ENCODE measurements at regions not wholly inside any gene's neighbourhood (a gene's known extent, or its start where the extent isn't known, plus 50 kb on each side); places are given as distances from the start of the nearest gene placed in this dataset.
"Not testable (repeated sequence)": the region's sequence is repeated elsewhere in the genome, so short reads cannot be mapped to it uniquely, and the experiment has no call there.

DNA sequence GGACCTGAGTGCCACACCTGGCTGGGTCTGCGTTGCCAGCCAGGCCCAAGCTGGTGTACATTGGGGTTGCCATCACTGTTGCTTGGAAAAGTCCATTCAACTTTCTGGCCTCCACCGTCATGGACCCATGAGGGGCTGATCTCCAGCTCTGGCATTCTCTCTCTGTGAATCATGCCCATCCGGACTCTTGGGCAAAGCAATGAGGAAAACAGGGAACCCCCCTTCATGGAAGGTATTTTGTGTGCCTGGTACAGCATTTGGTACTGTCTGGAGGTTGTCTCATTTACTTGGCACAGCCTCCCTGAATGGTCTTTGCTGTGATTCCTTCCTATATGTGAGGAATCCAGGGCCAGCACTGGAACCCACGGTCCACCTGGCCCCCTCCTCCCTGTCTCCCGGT lies 99.4 kb downstream of the FOXD2 start:
- DNase-seq = no peak
- H3K27me3 ChIP-seq (replicated peaks; ENCODE audit: control insufficient read depth, insufficient read depth, low read length, poor library complexity, severe bottlenecking) = peaks cover 12% of the 10 kb centered on the region
- H3K4me1 ChIP-seq (ENCODE audit: control insufficient read depth, insufficient read depth, low read length, poor library complexity, severe bottlenecking) = no peaks in the 10 kb centered on the region

DNA sequence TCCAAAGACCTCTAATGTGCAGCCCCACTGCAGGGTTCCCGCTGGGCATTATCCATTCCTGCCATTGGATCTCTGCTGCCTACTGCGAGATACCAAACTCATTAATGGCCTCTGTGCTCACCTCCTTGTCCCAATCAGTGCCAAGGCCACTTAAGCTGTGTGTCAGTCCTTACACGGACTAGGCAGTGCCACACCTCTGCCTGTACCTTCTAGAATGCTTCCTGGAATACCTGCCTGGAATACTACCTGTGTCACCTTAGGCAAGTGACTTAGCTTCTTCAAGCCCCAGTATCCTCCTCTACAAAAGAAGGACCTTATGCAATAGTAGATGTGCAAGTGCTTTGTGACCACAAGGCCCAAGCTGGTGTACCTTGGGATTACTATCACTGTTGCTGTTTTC lies 100.1 kb downstream of the FOXD2 start:
- H3K4me1 ChIP-seq (ENCODE audit: control insufficient read depth, insufficient read depth, low read length, poor library complexity, severe bottlenecking) = no peaks in the 10 kb centered on the region
- no peak for DNase-seq
- H3K27ac ChIP-seq (ENCODE audit: insufficient read depth, low read length, poor library complexity, severe bottlenecking) = no peak overlapping the region
- no peaks in the 10 kb centered on the region for H3K36me3 ChIP-seq (ENCODE audit: control insufficient read depth, insufficient read depth, low read length)
- no peak overlapping the region for H3K4me3 ChIP-seq (ENCODE audit: insufficient read depth, low read depth, low read length, poor library complexity, severe bottlenecking)
- no peaks in the 10 kb centered on the region for H3K9me3 ChIP-seq (ENCODE audit: control insufficient read depth, low read length)
- H3K27me3 ChIP-seq (replicated peaks; ENCODE audit: control insufficient read depth, insufficient read depth, low read length, poor library complexity, severe bottlenecking) = peaks cover 12% of the 10 kb centered on the region

More for the DNA sequence above, 99.4 kb downstream of the FOXD2 start:
- Histone ChIP-seq H3K36me3 (ENCODE audit: control insufficient read depth, insufficient read depth, low read length) (no peaks in the 10 kb centered on the region), H3K27ac (ENCODE audit: insufficient read depth, low read length, poor library complexity, severe bottlenecking) (no peak overlapping the region), H3K4me3 (ENCODE audit: insufficient read depth, low read depth, low read length, poor library complexity, severe bottlenecking) (no peak overlapping the region), H3K9me3 (ENCODE audit: control insufficient read depth, low read length) (no peaks in the 10 kb centered on the region)

DNA sequence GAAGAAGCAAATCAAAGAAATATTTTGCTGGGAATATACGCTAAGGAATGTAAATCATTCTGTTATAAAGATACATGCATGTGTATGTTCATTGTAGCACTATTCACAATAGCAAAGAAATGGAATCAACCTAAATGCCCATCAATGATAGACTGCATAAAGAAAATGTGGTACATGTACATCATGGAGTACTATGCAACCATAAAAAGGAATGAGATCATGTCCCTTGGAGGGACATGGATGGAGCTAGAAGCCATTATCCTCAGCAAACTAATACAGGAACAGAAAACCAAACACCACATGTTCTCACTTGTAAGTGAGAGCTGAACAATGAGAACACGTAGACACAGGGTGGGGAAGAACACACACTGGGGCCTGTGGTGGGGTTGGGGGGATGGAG lies 100.7 kb downstream of the FOXD2 start:
- not testable (repeated sequence) for H3K4me3 ChIP-seq (ENCODE audit: insufficient read depth, low read depth, low read length, poor library complexity, severe bottlenecking); H3K27me3 ChIP-seq (replicated peaks; ENCODE audit: control insufficient read depth, insufficient read depth, low read length, poor library complexity, severe bottlenecking); H3K4me1 ChIP-seq (ENCODE audit: control insufficient read depth, insufficient read depth, low read length, poor library complexity, severe bottlenecking)

DNA sequence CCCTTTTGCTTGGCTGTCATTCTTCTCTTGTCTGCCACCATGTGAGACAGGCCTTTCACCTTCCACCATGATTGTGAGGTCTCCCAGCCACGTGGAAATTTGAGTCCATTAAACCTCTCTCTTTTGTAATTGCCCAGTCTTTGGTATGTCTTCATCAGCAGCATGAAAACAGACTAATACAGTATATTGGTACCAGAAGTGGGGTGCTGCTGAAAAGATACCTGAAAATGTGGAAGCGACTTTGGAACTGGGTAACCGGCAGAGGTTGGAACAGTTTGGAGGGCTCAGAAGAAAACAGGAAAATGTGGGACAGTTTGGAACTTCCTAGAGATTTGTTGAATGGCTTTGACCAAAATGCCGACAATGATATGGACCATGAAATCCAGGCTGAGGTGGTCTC lies 103.9 kb downstream of the FOXD2 start:
- H3K27me3 ChIP-seq (replicated peaks; ENCODE audit: control insufficient read depth, insufficient read depth, low read length, poor library complexity, severe bottlenecking); H3K4me1 ChIP-seq (ENCODE audit: control insufficient read depth, insufficient read depth, low read length, poor library complexity, severe bottlenecking); H3K4me3 ChIP-seq (ENCODE audit: insufficient read depth, low read depth, low read length, poor library complexity, severe bottlenecking); H3K9me3 ChIP-seq (ENCODE audit: control insufficient read depth, low read length); DNase-seq; H3K27ac ChIP-seq (ENCODE audit: insufficient read depth, low read length, poor library complexity, severe bottlenecking); H3K36me3 ChIP-seq (ENCODE audit: control insufficient read depth, insufficient read depth, low read length): not testable (repeated sequence)

More for the DNA sequence above, 100.7 kb downstream of the FOXD2 start:
- not testable (repeated sequence) for H3K9me3 ChIP-seq (ENCODE audit: control insufficient read depth, low read length); H3K27ac ChIP-seq (ENCODE audit: insufficient read depth, low read length, poor library complexity, severe bottlenecking); H3K36me3 ChIP-seq (ENCODE audit: control insufficient read depth, insufficient read depth, low read length); DNase-seq

DNA sequence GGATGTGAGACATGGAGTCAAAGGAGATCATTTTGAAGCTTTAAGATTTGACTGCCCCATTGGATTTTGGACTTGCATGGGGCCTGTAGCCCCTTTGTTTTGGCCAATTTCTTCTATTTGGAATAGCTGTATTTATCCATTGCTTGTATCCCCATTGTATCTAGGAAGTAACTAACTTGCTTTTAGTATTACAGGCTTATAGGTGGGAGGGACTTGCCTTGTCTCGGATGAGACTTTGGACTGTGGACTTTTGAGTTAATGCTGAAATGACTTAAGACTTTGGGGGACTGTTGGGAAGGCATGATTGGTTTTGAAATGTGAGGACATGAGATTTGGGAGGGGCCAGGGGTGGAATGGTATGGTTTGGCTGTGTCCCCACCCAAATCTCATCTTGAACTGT lies 105.2 kb downstream of the FOXD2 start:
- H3K4me1 ChIP-seq (ENCODE audit: control insufficient read depth, insufficient read depth, low read length, poor library complexity, severe bottlenecking); H3K27me3 ChIP-seq (replicated peaks; ENCODE audit: control insufficient read depth, insufficient read depth, low read length, poor library complexity, severe bottlenecking); H3K36me3 ChIP-seq (ENCODE audit: control insufficient read depth, insufficient read depth, low read length); DNase-seq; H3K9me3 ChIP-seq (ENCODE audit: control insufficient read depth, low read length); H3K4me3 ChIP-seq (ENCODE audit: insufficient read depth, low read depth, low read length, poor library complexity, severe bottlenecking); H3K27ac ChIP-seq (ENCODE audit: insufficient read depth, low read length, poor library complexity, severe bottlenecking): not testable (repeated sequence)

DNA sequence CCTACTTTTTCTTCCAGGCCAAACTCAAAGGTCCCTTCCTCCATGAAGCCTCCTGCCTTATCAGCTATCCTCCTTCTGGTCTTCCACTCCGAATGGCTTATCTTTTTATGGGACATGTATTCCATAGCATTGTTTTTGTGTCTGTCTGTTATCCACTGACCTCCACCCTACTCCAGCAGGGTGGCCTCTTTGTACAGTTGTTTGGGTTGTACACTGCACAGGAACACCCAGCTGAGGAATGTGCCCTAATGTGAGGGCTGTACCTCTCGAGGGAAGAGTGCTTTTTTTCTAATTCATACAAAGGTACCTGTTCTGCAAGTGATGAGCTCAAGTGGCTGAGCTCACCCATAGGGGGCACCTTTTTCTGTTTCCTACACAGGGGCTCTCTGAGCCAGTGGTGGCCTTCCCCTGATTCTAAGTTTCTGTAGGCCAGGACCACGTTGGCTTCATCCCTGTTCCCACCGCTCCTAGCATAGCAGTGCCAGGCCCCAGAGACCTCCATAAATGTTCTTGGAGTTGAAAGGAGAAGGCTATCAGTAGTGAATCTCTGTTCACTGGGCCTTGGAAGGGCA lies 108.2 kb downstream of the FOXD2 start:
- H3K36me3 ChIP-seq (ENCODE audit: control insufficient read depth, insufficient read depth, low read length) = no peaks in the 10 kb centered on the region
- no peaks in the 10 kb centered on the region for H3K27me3 ChIP-seq (replicated peaks; ENCODE audit: control insufficient read depth, insufficient read depth, low read length, poor library complexity, severe bottlenecking)
- no peaks in the 10 kb centered on the region for H3K9me3 ChIP-seq (ENCODE audit: control insufficient read depth, low read length)
- no peaks in the 10 kb centered on the region for H3K4me1 ChIP-seq (ENCODE audit: control insufficient read depth, insufficient read depth, low read length, poor library complexity, severe bottlenecking)
- DNase-seq = no peak
- H3K4me3 ChIP-seq (ENCODE audit: insufficient read depth, low read depth, low read length, poor library complexity, severe bottlenecking) = no peak overlapping the region
- H3K27ac ChIP-seq (ENCODE audit: insufficient read depth, low read length, poor library complexity, severe bottlenecking) = no peak overlapping the region

DNA sequence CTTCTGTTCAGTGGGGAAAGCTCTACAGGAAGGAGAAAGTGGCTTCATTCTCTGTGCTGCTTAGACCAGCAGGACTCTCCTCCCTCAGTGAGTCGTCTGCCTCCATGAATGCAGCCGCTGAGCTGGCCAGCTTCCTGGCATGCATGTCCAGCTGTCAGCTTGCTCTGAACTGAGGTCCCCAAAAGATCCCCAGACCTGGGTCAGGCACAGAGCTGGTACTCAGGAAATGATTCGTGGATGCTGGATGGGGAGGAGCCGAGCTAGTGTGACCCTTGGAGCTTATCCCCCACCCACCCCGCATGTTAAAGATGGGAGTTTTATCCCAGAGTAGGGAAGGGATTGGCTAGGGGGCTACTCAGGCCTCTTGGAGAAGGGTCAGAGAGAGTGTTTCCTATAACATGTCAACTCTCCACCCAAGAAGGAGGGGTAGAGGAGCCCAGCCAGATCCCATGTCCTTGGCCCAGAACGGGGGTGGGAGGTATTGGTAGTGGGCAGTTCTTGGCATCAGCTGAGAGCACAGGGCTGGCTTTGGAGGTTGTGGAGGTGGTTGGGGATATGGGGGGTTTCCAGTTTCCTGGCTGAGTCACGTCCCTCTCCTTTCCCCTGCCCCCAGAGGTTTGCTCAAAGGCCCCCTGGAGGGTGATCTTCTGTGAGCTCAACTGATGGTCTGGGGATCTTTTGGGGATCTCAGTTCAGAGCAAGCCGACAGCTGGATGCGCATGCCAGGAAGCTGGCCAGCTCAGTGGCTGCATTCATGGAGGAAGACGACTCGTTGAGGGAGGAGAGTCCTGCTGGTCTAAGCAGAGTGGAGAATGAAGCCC lies 110.1 kb downstream of the FOXD2 start:
- H3K4me3 ChIP-seq (ENCODE audit: insufficient read depth, low read depth, low read length, poor library complexity, severe bottlenecking) = no peak overlapping the region
- H3K4me1 ChIP-seq (ENCODE audit: control insufficient read depth, insufficient read depth, low read length, poor library complexity, severe bottlenecking) = no peaks in the 10 kb centered on the region
- DNase-seq = no peak
- H3K36me3 ChIP-seq (ENCODE audit: control insufficient read depth, insufficient read depth, low read length) = no peaks in the 10 kb centered on the region
- no peaks in the 10 kb centered on the region for H3K27me3 ChIP-seq (replicated peaks; ENCODE audit: control insufficient read depth, insufficient read depth, low read length, poor library complexity, severe bottlenecking)
- no peak overlapping the region for H3K27ac ChIP-seq (ENCODE audit: insufficient read depth, low read length, poor library complexity, severe bottlenecking)
- H3K9me3 ChIP-seq (ENCODE audit: control insufficient read depth, low read length) = no peaks in the 10 kb centered on the region

DNA sequence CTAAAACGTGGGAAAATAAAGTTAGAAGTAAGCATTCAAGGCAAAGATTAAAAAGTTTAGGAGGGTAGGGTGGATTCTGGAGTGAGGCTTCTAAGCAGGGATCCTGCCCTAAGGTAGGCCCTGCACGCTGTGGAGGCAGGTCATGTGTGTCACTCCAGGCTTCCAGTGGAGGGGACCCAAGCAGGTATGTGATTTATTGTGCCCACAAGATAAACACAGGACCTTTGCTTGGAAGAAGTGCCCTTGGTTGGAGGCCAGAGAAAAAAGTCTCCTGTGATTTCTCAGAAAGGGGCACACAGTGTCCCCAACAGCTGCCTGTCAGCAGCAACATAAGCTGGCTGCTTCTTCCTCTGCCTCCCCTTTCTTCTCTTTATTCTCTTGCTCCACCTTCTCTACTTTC lies 110.8 kb downstream of the FOXD2 start:
- H3K9me3 ChIP-seq (ENCODE audit: control insufficient read depth, low read length) = no peaks in the 10 kb centered on the region
- no peak overlapping the region for H3K27ac ChIP-seq (ENCODE audit: insufficient read depth, low read length, poor library complexity, severe bottlenecking)
- no peak for DNase-seq
- no peak overlapping the region for H3K4me3 ChIP-seq (ENCODE audit: insufficient read depth, low read depth, low read length, poor library complexity, severe bottlenecking)
- no peaks in the 10 kb centered on the region for H3K36me3 ChIP-seq (ENCODE audit: control insufficient read depth, insufficient read depth, low read length)
- H3K4me1 ChIP-seq (ENCODE audit: control insufficient read depth, insufficient read depth, low read length, poor library complexity, severe bottlenecking) = no peaks in the 10 kb centered on the region
- H3K27me3 ChIP-seq (replicated peaks; ENCODE audit: control insufficient read depth, insufficient read depth, low read length, poor library complexity, severe bottlenecking) = no peaks in the 10 kb centered on the region

DNA sequence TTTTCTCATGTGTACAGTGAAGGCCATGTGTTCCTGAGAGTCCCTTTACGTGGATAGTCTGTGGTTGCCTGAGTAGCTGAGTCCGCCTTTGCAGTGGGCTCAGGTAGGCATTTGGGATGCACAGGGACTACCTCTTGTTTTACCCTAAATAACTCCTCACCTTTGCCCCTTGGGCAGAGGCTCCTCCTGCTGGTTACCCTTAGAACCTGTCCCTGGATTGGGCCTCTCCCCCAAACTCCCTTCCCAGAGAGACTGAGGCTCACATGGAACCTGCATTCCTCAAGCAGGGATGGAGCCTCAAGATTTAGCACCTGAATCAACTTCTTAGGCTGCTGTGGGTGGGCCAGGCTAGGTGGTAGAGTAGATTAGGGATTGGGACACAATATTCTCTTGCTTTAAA lies 111.7 kb downstream of the FOXD2 start:
- Histone ChIP-seq H3K9me3 (ENCODE audit: control insufficient read depth, low read length) (no peaks in the 10 kb centered on the region), H3K27ac (ENCODE audit: insufficient read depth, low read length, poor library complexity, severe bottlenecking) (no peak overlapping the region), H3K27me3 (replicated peaks; ENCODE audit: control insufficient read depth, insufficient read depth, low read length, poor library complexity, severe bottlenecking) (no peaks in the 10 kb centered on the region), H3K4me1 (ENCODE audit: control insufficient read depth, insufficient read depth, low read length, poor library complexity, severe bottlenecking) (no peaks in the 10 kb centered on the region), H3K36me3 (ENCODE audit: control insufficient read depth, insufficient read depth, low read length) (no peaks in the 10 kb centered on the region), H3K4me3 (ENCODE audit: insufficient read depth, low read depth, low read length, poor library complexity, severe bottlenecking) (no peak overlapping the region)
- no peak for DNase-seq

DNA sequence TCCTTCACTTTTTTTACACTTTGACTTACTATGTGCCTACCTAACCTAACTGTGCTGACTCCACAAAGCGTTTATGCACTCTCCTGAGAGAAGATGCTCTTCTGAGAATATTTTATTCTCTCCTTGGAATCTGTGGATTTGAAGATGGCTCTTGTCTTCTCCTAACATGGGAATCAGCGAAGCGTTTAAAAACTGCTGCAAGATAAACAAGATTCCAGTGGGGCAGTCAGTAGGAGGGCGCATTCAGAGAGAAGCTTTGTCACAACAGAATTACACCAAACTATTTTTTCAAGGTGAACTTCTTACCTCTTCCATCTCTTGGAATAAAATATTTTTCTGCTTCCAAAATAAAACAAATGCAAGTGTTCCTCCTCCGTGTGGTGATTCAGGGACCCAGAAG lies 113.1 kb downstream of the FOXD2 start:
- H3K27ac ChIP-seq (ENCODE audit: insufficient read depth, low read length, poor library complexity, severe bottlenecking) = no peak overlapping the region

More for the DNA sequence above, 113.1 kb downstream of the FOXD2 start:
- Histone ChIP-seq H3K27me3 (replicated peaks; ENCODE audit: control insufficient read depth, insufficient read depth, low read length, poor library complexity, severe bottlenecking) (no peaks in the 10 kb centered on the region), H3K9me3 (ENCODE audit: control insufficient read depth, low read length) (no peaks in the 10 kb centered on the region), H3K4me3 (ENCODE audit: insufficient read depth, low read depth, low read length, poor library complexity, severe bottlenecking) (no peak overlapping the region), H3K36me3 (ENCODE audit: control insufficient read depth, insufficient read depth, low read length) (no peaks in the 10 kb centered on the region), H3K4me1 (ENCODE audit: control insufficient read depth, insufficient read depth, low read length, poor library complexity, severe bottlenecking) (no peaks in the 10 kb centered on the region)
- DNase-seq = no peak

Data from effector memory CD4-positive, alpha-beta T cell (primary cell).